SK-N-SH treated with all-trans-retinoic acid at 6 μM for 48 hours (cell line): ENCODE measurements at regions not wholly inside any gene's neighbourhood (a gene's known extent, or its start where the extent isn't known, plus 50 kb on each side); places are given as distances from the start of the nearest gene placed in this dataset.

ENCODE experiments used
- ARNTL ChIP-seq: fragments of 450-650 bp; formaldehyde crosslinking; IDR thresholded peaks from 2 replicates; pipeline ENCODE4 v1.5.0; 2020; ENCODE audit warnings: low read depth, mild to moderate bottlenecking, moderate library complexity, borderline replicate concordance
- PPARA ChIP-seq: fragments of 250-450 bp; sonication (Bioruptor Pico); IDR thresholded peaks from 2 replicates; pipeline ENCODE4 v1.5.0; 2020; ENCODE audit warnings: mild to moderate bottlenecking, borderline replicate concordance
- RARB ChIP-seq: fragments of 250-450 bp; sonication (Bioruptor Pico); IDR thresholded peaks from 2 replicates; pipeline ENCODE4 v1.8.0; 2021; ENCODE audit warnings: mild to moderate bottlenecking, moderate library complexity
- ZNF70 ChIP-seq: fragments of 450-650 bp; formaldehyde crosslinking; IDR thresholded peaks from 2 replicates; pipeline ENCODE4 v1.5.0; 2020; ENCODE audit warnings: mild to moderate bottlenecking, moderate library complexity

DNA sequence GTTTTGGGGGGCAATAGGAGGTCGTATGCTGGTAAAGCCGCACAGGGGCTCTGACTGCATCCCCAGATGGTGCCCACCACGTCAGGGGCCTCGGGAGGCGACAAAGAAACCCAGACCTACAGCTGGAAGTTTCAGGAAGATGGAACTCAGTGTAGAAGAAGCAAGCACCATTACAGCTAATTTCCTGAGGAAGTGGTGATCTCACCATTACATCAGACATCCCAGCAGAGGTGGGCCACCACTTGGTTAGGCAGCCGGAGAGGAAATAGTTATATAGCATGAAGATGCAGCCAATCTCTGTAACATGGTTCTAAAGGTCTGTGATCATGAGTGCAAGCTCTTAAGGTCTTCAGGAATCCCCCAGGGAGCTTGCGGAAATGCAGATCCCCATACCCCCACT is 127.3 kb upstream of the PCBD1 start:
- TF ChIP-seq ARNTL (CRISPR knock-in tag) = no peak
- TF ChIP-seq RARB (CRISPR knock-in tag) = no peak
- TF ChIP-seq ZNF70 (CRISPR knock-in tag) = no peak
- no peak for TF ChIP-seq PPARA
